Fibroblast of the aortic adventitia (primary cell): ENCODE measurements at regions not wholly inside any gene's neighbourhood (a gene's known extent, or its start where the extent isn't known, plus 50 kb on each side); places are given as distances from the start of the nearest gene placed in this dataset.
"Not testable (repeated sequence)": the region's sequence is repeated elsewhere in the genome, so short reads cannot be mapped to it uniquely, and the experiment has no call there.

ENCODE experiments used
- DNase-seq: peaks from one replicate; pipeline ENCODE4 v3.0.0-alpha.2; 2010; ENCODE audit warnings: low read depth
- H3K4me3 ChIP-seq: 2 replicates; pipeline ENCODE4 v1.5.1; 2011; ENCODE audit warnings: low read depth, mild to moderate bottlenecking, control low read depth, low read length, moderate library complexity
- TF ChIP-seq, protein P1 (sequence below): IDR thresholded peaks from 2 replicates; pipeline ENCODE4 v1.5.1; 2011; ENCODE audit warnings: mild to moderate bottlenecking, low read length, control low read depth, inconsistent platforms; ENCODE audit not compliant: insufficient read depth

DNA sequence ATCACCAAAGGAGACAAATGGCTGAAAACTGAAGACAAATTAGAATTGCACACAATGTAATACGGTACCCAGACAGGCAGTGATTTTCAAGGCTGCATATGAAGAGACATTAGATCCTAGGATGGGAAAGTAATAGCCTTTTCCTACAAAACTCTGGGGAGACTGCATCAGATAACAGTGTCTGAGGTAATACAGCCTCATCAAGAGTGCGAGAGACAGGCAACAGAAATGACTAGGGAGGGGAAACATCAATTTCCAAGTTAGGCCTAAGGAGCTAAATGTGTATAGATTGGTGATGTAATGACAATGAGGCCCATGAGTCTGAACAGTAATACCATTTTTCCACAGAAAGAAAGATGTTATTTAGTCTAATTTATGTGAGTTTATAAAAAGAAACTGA lies 200.3 kb downstream of the HTR1B start:
- TF ChIP-seq, protein P1, sequence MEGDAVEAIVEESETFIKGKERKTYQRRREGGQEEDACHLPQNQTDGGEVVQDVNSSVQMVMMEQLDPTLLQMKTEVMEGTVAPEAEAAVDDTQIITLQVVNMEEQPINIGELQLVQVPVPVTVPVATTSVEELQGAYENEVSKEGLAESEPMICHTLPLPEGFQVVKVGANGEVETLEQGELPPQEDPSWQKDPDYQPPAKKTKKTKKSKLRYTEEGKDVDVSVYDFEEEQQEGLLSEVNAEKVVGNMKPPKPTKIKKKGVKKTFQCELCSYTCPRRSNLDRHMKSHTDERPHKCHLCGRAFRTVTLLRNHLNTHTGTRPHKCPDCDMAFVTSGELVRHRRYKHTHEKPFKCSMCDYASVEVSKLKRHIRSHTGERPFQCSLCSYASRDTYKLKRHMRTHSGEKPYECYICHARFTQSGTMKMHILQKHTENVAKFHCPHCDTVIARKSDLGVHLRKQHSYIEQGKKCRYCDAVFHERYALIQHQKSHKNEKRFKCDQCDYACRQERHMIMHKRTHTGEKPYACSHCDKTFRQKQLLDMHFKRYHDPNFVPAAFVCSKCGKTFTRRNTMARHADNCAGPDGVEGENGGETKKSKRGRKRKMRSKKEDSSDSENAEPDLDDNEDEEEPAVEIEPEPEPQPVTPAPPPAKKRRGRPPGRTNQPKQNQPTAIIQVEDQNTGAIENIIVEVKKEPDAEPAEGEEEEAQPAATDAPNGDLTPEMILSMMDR: no peak
- H3K4me3 ChIP-seq: no peak overlapping the region
- DNase-seq: no peak

DNA sequence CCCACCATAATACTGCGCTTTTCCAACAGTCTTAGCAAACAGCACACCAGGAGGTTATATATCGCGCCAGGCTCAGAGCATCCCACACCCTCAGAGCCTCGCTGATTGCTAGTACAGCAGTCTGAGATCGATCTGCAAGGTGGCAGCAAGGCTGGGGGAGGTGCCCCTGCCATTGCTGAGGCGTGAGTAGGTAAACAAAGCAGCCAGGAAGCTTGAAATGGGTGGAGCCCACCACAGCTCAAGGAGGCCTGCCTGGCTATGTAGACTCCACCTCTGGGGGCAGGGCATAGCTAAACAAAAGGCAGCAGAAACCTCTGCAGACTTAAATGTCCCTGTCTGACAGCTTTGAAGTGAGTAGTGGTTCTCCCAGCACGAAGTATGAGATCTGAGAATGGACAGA lies 211.5 kb downstream of the HTR1B start:
- not testable (repeated sequence) for DNase-seq, H3K4me3 ChIP-seq

DNA sequence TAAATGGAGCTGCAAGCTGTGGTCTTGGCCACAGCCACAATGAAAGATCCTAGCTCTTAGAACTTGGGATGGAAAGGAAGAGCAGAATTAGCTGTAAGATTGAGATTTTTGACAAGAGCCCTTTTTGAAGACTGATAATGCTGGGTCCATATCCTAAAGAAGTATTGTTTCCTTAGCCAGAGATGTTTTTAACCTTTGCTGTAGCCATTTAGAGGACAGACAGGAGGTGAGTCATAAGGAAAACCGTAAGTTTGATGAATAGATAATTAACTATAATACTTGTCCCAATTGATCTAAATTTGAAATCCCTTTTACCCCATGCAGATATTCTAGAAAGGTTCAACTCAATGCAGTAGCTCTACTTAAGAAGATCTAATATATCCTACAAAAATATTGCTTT lies 213.7 kb downstream of the HTR1B start:
- TF ChIP-seq, protein P1: no peak
- no peak overlapping the region for H3K4me3 ChIP-seq
- DNase-seq: no peak

DNA sequence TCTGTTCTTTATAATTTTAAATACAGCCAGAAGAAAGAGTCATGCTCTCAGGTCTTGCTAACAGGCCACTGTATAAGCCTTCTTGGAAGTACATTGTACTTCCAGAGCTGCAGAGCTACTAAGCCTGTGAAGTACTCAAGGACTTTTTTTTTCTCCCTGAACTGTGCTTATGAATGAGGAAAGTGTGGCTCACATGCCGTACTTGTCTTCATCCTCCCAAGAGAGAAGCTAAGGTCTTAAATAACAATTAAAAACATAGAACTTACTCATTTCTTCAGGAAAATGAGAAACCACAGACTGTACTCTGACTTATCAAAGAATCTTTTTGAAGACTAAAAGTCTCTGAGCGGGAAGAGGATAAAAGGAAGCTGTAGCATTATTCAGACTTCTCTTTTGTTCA lies 218.3 kb downstream of the HTR1B start:
- TF ChIP-seq, protein P1: no peak
- H3K4me3 ChIP-seq: no peak overlapping the region
- no peak for DNase-seq

DNA sequence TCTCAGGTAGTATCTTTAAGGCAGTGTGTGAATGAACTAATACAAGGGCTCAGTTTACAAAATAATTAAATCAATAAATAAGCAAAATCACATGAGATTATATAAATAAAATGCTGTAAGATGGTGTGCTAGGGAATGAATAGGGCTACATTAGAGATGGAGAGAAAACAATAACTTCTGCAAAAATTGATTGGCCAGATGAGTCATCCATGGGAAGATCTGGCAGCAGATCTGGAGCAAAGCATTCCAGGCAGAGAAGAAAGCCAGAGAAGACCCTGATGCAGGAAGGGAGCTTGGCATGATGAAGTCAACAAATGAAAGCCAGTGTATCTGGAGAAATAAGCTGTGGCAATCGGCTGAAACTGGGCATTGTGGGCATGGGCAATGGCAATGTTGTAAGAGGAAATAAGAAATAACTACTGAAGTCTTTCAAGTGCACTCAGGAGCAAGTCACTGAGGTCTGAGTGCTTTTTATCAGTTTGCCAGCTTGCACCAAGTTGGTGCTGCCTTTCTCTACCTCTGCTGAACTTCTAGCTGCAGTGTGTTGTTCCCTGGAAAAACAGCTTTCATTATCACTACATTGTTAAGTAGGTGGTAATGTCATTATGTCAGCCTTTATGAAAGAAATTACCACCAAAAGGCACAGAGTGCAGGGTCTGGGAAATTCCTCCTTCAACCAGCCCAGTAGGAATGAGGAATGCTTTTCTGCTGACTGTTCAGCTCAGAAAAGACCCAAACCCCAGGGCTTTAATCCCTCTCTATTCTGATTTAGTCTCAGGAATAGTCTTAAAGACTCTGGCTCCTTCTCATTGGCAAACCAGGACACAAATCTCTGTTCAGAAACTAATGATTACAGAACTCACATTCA lies 231.6 kb downstream of the HTR1B start:
- H3K4me3 ChIP-seq: no peak overlapping the region
- DNase-seq: peak; percentile 31
- TF ChIP-seq, protein P1: no peak

DNA sequence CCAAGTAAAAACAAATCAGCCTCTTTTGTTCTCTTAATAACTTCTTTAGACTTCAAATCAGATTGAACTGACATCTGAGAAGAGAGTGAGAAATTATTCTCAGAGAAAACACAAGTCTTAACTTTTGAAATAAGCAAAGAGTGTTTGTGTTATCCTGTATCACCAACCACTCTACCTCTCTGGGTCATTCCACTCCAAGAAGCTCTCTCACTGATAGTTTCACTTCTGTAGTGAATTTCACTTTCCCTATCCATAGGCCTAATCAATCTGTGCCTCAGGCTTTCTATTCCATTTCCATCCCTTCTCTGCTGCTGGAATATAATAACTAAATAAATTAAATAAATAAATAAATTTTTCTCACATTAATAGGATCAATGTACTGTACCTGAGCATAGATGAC lies 235.0 kb downstream of the HTR1B start:
- no peak overlapping the region for H3K4me3 ChIP-seq
- DNase-seq: no peak
- TF ChIP-seq, protein P1: no peak

DNA sequence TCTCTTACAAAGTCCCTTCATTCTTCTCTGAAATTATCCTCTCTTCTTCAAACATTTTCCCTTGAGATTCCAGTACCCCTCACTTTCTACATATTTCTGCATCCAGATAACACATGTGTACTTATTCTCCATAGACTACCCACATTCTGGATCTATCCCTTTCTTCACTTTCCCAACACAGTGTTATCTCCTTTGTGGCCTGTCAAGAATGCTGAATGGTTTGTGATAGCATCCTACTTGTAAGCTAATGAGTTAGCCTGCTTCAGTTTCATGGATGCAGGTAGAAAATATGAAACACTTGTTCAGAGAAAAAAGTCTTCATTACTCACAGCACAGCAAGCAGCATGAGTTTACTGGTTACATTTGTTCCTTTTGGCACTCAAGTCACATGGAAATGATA lies 245.4 kb downstream of the HTR1B start:
- no peak overlapping the region for H3K4me3 ChIP-seq
- no peak for DNase-seq
- TF ChIP-seq, protein P1: no peak
